Body of pancreas (tissue), 4 donors: ENCODE measurements at regions not wholly inside any gene's neighbourhood (a gene's known extent, or its start where the extent isn't known, plus 50 kb on each side); places are given as distances from the start of the nearest gene placed in this dataset.

Source experiments
- POLR2A ChIP-seq, 3 donors: fragments of 450-650 bp; IDR thresholded peaks; one replicate each; pipeline ENCODE4 v1.6.1; 2016; ENCODE audit warnings: antibody characterized with exemption in 3 of 3, mild to moderate bottlenecking in 2 of 3
- TF ChIP-seq, protein P1 (sequence below), 7 experiments: fragments of 450-650 bp in 4 of 7; fragments of 200-600 bp in 3 of 7; sonication (generic) in 3 of 7; IDR thresholded peaks; one replicate each; pipeline ENCODE4 v1.5.1; 2016 to 2019; ENCODE audit warnings: antibody characterized with exemption in 7 of 7

DNA sequence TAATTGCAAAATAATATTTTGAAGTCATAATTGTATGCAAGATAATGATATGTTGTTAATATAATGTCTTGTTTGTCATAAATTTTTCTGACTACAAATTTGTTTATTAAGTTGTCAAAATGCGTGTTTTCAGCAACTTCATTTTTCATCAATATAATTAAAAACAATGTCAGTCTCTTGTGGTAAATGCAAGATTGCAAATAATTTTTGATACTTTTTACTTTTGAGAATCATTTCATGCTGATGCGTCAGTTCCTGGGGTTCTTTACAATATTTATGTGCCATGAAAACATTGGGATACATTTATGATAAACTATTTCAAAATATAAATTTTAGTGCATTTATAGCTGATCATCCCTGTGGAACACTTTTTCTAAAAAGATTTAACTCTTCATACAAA lies 1504.8 kb downstream of the BRD1 start:
- TF ChIP-seq, protein P1, sequence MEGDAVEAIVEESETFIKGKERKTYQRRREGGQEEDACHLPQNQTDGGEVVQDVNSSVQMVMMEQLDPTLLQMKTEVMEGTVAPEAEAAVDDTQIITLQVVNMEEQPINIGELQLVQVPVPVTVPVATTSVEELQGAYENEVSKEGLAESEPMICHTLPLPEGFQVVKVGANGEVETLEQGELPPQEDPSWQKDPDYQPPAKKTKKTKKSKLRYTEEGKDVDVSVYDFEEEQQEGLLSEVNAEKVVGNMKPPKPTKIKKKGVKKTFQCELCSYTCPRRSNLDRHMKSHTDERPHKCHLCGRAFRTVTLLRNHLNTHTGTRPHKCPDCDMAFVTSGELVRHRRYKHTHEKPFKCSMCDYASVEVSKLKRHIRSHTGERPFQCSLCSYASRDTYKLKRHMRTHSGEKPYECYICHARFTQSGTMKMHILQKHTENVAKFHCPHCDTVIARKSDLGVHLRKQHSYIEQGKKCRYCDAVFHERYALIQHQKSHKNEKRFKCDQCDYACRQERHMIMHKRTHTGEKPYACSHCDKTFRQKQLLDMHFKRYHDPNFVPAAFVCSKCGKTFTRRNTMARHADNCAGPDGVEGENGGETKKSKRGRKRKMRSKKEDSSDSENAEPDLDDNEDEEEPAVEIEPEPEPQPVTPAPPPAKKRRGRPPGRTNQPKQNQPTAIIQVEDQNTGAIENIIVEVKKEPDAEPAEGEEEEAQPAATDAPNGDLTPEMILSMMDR (IDR thresholded peaks at IDR 0.05) = no peak
- TF ChIP-seq POLR2A (IDR thresholded peaks at IDR 0.05) = no peak
